GM12878 (cell line): ENCODE measurements at regions not wholly inside any gene's neighbourhood (a gene's known extent, or its start where the extent isn't known, plus 50 kb on each side); places are given as distances from the start of the nearest gene placed in this dataset.

Experiments used
- ATAC-seq: fragments of 200-7000 bp; cut with Tn5 transposase; 3 replicates; pipeline ENCODE4 v1.9.1; 2020; ENCODE audit warnings: mild to moderate bottlenecking, moderate library complexity
- BruUV-seq: library from RNA; stranded (reverse); fragments of 400-500 nt; replicated peaks from 2 replicates; lab custom pipeline; 2021; lab: Mats Ljungman, UMichigan
- CTCF ChIA-PET: fragments of 300-600 bp; sonication (Branson Sonifier 250); formaldehyde crosslinking; extraction: SDS; loops from one replicate; lab custom pipeline; 2021; ENCODE audit warnings: inconsistent platforms; lab: Yijun Ruan, JAX
- POLR2A ChIA-PET: fragments of 350-600 bp; formaldehyde crosslinking; extraction: SDS; loops from one replicate; lab custom pipeline; 2021; ENCODE audit warnings: inconsistent platforms; lab: Charles Lee
- RAD21 ChIA-PET: fragments of 300-600 bp; sonication (Branson Sonifier 250); formaldehyde crosslinking; loops from one replicate; lab custom pipeline; 2023; ENCODE audit warnings: antibody characterized with exemption; ENCODE audit not compliant: unreplicated experiment; lab: Charles Lee
- SMC1A ChIA-PET: fragments of 300-600 bp; sonication (Branson Sonifier 250); formaldehyde crosslinking; loops from one replicate; lab custom pipeline; 2023; ENCODE audit not compliant: unreplicated experiment, uncharacterized antibody; lab: Charles Lee
- DNase-seq: peaks from one replicate; pipeline ENCODE4 v3.0.0-alpha.2; 2011; ENCODE audit warnings: low read depth, low spot score
- FAIRE-seq: peaks from 3 replicates; lab custom pipeline; 2011; peaks lifted over from hg19 to GRCh38; lab: Jason Lieb, UNC
- H2AFZ ChIP-seq: 2 replicates; pipeline ENCODE4 v1.6.0; 2011; ENCODE audit warnings: low read depth, low read length, control low read depth; ENCODE audit not compliant: control insufficient read depth
- H3K27ac ChIP-seq: 2 replicates; pipeline ENCODE4 v1.5.1; 2011; ENCODE audit warnings: control low read depth; ENCODE audit not compliant: control insufficient read depth, insufficient read depth
- H3K27me3 ChIP-seq, 2 experiments: replicated peaks in 1 of 2; 2 replicates each; pipeline versions ENCODE4 v1.6.0 to v1.6.1; 2011; ENCODE audit warnings: low read length in 1 of 2; ENCODE audit not compliant: control insufficient read depth in 2 of 2, insufficient read depth in 2 of 2
- H3K36me3 ChIP-seq, 2 experiments: 2 replicates each; pipeline ENCODE4 v1.5.1; 2011; ENCODE audit warnings: low read length in 1 of 2; ENCODE audit not compliant: control insufficient read depth in 2 of 2, insufficient read depth in 2 of 2
- H3K4me1 ChIP-seq: 2 replicates; pipeline ENCODE4 v1.6.1; 2011; ENCODE audit warnings: mild to moderate bottlenecking, low read length, moderate library complexity, mixed read lengths; ENCODE audit not compliant: control insufficient read depth, insufficient read depth
- H3K4me2 ChIP-seq: 2 replicates; pipeline ENCODE4 v1.6.0; 2011; ENCODE audit warnings: control low read depth; ENCODE audit not compliant: control insufficient read depth, insufficient read depth
- H3K4me3 ChIP-seq: fragments of 200-600 bp; sonication (generic); 2 replicates; pipeline ENCODE4 v1.5.1; 2016
- H3K79me2 ChIP-seq: 2 replicates; pipeline ENCODE4 v1.6.0; 2011; ENCODE audit warnings: low read length; ENCODE audit not compliant: control insufficient read depth, insufficient read depth
- H3K9ac ChIP-seq: 2 replicates; pipeline ENCODE4 v1.8.0; 2011; ENCODE audit warnings: low read length, control low read depth, mixed read lengths; ENCODE audit not compliant: control insufficient read depth, insufficient read depth
- H3K9me3 ChIP-seq: replicated peaks from 3 replicates; pipeline ENCODE4 v1.5.1; 2011; ENCODE audit warnings: mild to moderate bottlenecking, low read length; ENCODE audit not compliant: control insufficient read depth, insufficient read depth
- H4K20me1 ChIP-seq: 2 replicates; pipeline ENCODE4 v1.6.0; 2011; ENCODE audit not compliant: control insufficient read depth, insufficient read depth
- BCL3 ChIP-seq: IDR thresholded peaks from 2 replicates; pipeline ENCODE4 v1.6.1; 2011; ENCODE audit warnings: borderline replicate concordance, low read depth, mild to moderate bottlenecking, moderate library complexity, low read length; ENCODE audit not compliant: insufficient read depth, poor library complexity, severe bottlenecking
- CBX3 ChIP-seq: fragments of 200-600 bp; sonication (generic); IDR thresholded peaks from 2 replicates; pipeline ENCODE4 v1.6.1; 2016; ENCODE audit warnings: low read depth, borderline replicate concordance
- E2F4 ChIP-seq: IDR thresholded peaks from 2 replicates; pipeline ENCODE4 v1.6.1; 2012; ENCODE audit warnings: low read depth, low read length, improper control_type of control experiment
- IKZF2 ChIP-seq, 2 experiments: fragments of 450-650 bp; IDR thresholded peaks; 2 replicates each; pipeline ENCODE4 v1.6.1; 2017; ENCODE audit warnings: mild to moderate bottlenecking in 2 of 2, moderate library complexity in 2 of 2
- MYC ChIP-seq: IDR thresholded peaks from 2 replicates; pipeline ENCODE4 v1.6.1; 2011; ENCODE audit warnings: mild to moderate bottlenecking, low read length, moderate library complexity, inconsistent platforms; ENCODE audit not compliant: insufficient read depth, insufficient replicate concordance, insufficient read length, severe bottlenecking
- NFYA ChIP-seq: IDR thresholded peaks from 2 replicates; pipeline ENCODE4 v1.6.1; 2011; ENCODE audit warnings: low read depth, mild to moderate bottlenecking, low read length, improper control_type of control experiment, borderline replicate concordance
- PKNOX1 ChIP-seq: fragments of 450-650 bp; IDR thresholded peaks from 2 replicates; pipeline ENCODE4 v1.6.1; 2016; ENCODE audit warnings: mild to moderate bottlenecking
- RELB ChIP-seq: fragments of 450-650 bp; IDR thresholded peaks from 2 replicates; pipeline ENCODE4 v1.6.1; 2017; ENCODE audit warnings: low read depth, mild to moderate bottlenecking, moderate library complexity
- SIX5 ChIP-seq: IDR thresholded peaks from 2 replicates; pipeline ENCODE4 v1.6.1; 2011; ENCODE audit warnings: mild to moderate bottlenecking, low read depth, low read length, moderate library complexity; ENCODE audit not compliant: severe bottlenecking
- ZNF687 ChIP-seq: fragments of 450-650 bp; IDR thresholded peaks from 2 replicates; pipeline ENCODE4 v1.6.1; 2017; ENCODE audit warnings: mild to moderate bottlenecking, moderate library complexity
- WGBS: methylation state at CpG from one replicate; pipeline ENCODE4 v1.1.6; 2016; ENCODE audit warnings: low lambda C conversion rate; ENCODE audit not compliant: insufficient replicate concordance, insufficient coverage; ENCODE audit errors: missing lambda C conversion rate; 5-methylcytosine and 5-hydroxymethylcytosine counted together
- in situ Hi-C: fragments of 300-500 bp; cut with MboI; formaldehyde crosslinking; loops from 9 replicates; pipeline ENCODE4 v1.14.3; 2018; ENCODE audit warnings: mixed read lengths
- intact Hi-C: fragments of 100-400 bp; cut with micrococcal nuclease; formaldehyde crosslinking; loops from one replicate; pipeline ENCODE4 v1.14.2; 2022; ENCODE audit not compliant: unreplicated experiment

GRCh38 chr20:20797521-20798310 lies 85.3 kb upstream of the RALGAPA2 start:
- ChIA-PET POLR2A (interaction anchor here (1.1 kb wide), 1 partner anchor 11 kb away, joined by 3 read pairs; no protein-coding TSS in a partner anchor), SMC1A (interaction anchor here (2.2 kb wide), 1 partner anchor 14 kb away, joined by 7 read pairs; no protein-coding TSS in a partner anchor), RAD21 (no interaction called here), CTCF (interaction anchor here (2.4 kb wide), 1 partner anchor 27 kb away, joined by 10 read pairs; no protein-coding TSS in a partner anchor)
- no peaks in the 10 kb centered on the region for H3K79me2 ChIP-seq
- no peaks in the 10 kb centered on the region for H3K4me1 ChIP-seq
- no peak overlapping the region for H3K4me3 ChIP-seq
- H3K27me3 ChIP-seq: no peaks in the 10 kb centered on the region
- no peak overlapping the region for H3K9ac ChIP-seq
- BruUV-seq: no TSS peak
- no peaks in the 10 kb centered on the region for H3K36me3 ChIP-seq
- ATAC-seq (no peak), FAIRE-seq (no peak), DNase-seq (no peak)
- no peaks in the 10 kb centered on the region for H4K20me1 ChIP-seq
- WGBS: 44% methylated on average over 14 of the region's 14 CpGs
- TF ChIP-seq E2F4 (no peak), ZNF687 (no peak), BCL3 (no peak), RELB (no peak), MYC (no peak), PKNOX1 (no peak), CBX3 (no peak), NFYA (no peak), IKZF2 (IDR thresholded peaks at IDR 0.05) (no peak), SIX5 (no peak)
- no peak overlapping the region for H3K4me2 ChIP-seq
- H2AFZ ChIP-seq: no peak overlapping the region
- no peak overlapping the region for H3K27ac ChIP-seq
- in situ Hi-C loops: no loop called here
- no peaks in the 10 kb centered on the region for H3K9me3 ChIP-seq
- intact Hi-C loops: no loop called here
